ENCODE measurements at regions not wholly inside any gene's neighbourhood (a gene's known extent, or its start where the extent isn't known, plus 50 kb on each side); places are given as distances from the start of the nearest gene placed in this dataset.
"Not testable (repeated sequence)": the region's sequence is repeated elsewhere in the genome, so short reads cannot be mapped to it uniquely, and the experiment has no call there.

DNA sequence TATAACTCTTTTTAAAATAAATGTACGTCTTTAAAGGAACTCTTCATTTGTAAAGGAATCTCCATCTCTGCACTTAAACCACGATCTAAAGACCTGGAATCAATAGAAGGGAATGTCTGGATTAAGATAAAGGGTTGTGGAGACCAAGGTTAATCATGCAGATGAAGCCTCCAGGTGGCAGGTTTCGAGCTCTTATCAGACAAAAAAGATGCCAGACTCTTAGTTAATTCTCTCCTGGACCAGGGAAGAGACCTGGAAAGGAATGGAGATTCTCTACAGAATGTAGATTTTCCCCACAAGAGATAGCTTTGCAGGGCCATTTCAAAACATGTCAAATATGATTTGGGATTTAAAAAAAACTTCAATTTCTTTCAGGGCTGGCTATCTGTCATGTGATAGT lies 71.5 kb upstream of the SSTR4 start:
- no peaks in the 10 kb centered on the region for H3K27me3 ChIP-seq
- no peak for ATAC-seq
- no peak for DNase-seq
- no peaks in the 10 kb centered on the region for H3K4me1 ChIP-seq
- TF ChIP-seq, protein P1, sequence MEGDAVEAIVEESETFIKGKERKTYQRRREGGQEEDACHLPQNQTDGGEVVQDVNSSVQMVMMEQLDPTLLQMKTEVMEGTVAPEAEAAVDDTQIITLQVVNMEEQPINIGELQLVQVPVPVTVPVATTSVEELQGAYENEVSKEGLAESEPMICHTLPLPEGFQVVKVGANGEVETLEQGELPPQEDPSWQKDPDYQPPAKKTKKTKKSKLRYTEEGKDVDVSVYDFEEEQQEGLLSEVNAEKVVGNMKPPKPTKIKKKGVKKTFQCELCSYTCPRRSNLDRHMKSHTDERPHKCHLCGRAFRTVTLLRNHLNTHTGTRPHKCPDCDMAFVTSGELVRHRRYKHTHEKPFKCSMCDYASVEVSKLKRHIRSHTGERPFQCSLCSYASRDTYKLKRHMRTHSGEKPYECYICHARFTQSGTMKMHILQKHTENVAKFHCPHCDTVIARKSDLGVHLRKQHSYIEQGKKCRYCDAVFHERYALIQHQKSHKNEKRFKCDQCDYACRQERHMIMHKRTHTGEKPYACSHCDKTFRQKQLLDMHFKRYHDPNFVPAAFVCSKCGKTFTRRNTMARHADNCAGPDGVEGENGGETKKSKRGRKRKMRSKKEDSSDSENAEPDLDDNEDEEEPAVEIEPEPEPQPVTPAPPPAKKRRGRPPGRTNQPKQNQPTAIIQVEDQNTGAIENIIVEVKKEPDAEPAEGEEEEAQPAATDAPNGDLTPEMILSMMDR (IDR thresholded peaks at IDR 0.05): no peak
- no peaks in the 10 kb centered on the region for H3K9me3 ChIP-seq
- intact Hi-C loops (cut with DNase I): no loop called here
- H3K36me3 ChIP-seq: no peaks in the 10 kb centered on the region
- no peak overlapping the region for H3K27ac ChIP-seq
- no peak overlapping the region for H3K4me3 ChIP-seq

DNA sequence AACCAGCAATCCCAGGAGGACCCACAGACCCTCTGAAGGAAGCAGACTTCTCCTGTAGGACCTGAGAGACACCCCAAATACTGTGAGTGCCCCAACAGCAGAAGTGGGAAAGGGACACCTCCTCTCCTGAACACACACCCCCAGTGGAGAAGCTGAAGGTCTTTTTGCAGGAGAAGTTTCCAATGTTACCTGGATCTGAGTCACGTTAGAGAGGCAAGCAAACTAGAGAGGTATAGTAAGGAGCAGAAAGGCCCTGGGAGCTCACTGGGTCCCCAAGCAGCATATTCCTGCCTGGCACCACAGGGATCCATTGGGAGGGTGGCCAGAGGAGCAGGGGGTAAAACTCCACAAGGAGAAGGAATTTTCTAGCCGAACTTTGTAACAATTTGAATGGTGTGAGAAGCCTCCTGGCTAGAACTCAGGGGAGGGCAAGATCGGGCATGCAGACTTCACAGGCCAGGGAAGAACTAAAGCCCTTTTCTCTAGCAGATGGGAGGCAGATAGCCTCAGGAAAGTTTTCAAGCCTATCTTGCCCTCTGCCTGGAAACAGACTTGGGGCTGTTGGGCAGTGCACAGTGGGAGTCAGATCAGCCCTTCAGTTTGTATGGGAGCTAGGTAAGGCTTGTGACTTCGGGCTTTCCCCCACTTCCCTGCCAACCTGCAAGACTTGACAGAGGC lies 68.2 kb upstream of the SSTR4 start:
- Histone ChIP-seq H3K4me3 (no peak overlapping the region), H3K36me3 (no peaks in the 10 kb centered on the region), H3K27ac (no peak overlapping the region), H3K27me3 (no peaks in the 10 kb centered on the region), H3K9me3 (no peaks in the 10 kb centered on the region), H3K4me1 (no peaks in the 10 kb centered on the region)
- DNase-seq (no peak), ATAC-seq (no peak)
- intact Hi-C loops (cut with DNase I): no loop called here
- TF ChIP-seq, protein P1 (IDR thresholded peaks at IDR 0.05): no peak

DNA sequence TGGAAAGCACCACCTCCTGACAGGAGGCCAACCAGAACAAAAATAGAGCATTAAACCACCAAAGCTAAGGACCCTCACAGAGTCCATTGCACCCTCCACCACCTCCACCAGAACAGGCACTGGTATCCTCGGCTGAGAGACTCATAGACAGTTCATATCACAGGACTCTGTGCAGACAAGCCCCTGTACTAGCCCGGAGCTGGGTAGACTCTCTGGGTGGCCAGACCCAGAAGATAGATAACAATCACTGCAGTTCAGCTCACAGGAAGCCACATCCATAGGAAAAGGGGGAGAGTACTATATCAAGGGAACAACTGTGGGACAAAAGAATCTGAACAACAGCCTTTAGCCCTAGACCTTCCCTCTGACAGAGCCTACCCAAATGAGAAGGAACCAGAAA lies 67.4 kb upstream of the SSTR4 start:
- H3K4me3 ChIP-seq; H3K27ac ChIP-seq; intact Hi-C loops (cut with DNase I); DNase-seq; ATAC-seq; H3K36me3 ChIP-seq; H3K9me3 ChIP-seq; H3K27me3 ChIP-seq; H3K4me1 ChIP-seq: not testable (repeated sequence)

DNA sequence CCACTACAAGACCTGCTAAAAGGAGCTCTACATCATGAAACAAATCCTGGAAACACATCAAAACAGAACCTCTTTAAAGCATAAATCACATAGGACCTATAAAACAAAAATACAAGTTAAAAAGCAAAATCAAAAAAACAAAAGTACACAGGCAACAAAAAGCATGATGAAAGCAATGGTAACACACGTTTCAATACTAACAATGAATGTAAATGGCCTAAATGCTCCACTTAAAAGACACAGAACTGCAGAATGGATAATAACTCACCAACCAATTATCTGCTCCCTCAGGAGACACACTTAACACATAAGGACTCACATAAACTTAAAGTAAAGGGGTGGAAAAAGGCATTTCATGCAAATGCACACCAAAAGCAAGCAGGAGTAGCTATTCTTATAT lies 66.1 kb upstream of the SSTR4 start:
- H3K4me1 ChIP-seq; intact Hi-C loops (cut with DNase I); H3K4me3 ChIP-seq; DNase-seq; ATAC-seq; H3K9me3 ChIP-seq; H3K27me3 ChIP-seq; H3K36me3 ChIP-seq; H3K27ac ChIP-seq: not testable (repeated sequence)

DNA sequence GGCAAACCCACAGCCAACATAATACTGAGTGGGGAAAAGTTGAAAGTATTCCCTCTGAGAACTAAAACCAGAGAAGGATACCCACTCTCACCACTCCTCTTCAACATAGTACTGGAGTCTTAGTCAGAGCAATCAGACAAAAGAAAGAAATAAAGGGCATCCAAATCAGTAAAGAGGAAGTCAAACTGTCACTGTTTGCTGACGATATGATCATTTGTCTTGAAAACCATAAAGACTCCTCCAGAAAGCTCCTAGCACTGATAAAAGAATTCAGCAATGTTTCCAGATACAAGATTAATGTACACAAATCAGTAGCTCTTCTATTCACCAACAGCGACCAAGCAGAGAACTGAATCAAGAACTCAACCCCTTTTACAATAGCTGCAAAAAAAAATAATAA lies 64.0 kb upstream of the SSTR4 start:
- H3K36me3 ChIP-seq; H3K9me3 ChIP-seq; H3K27me3 ChIP-seq; H3K4me1 ChIP-seq; ATAC-seq; DNase-seq; H3K27ac ChIP-seq; intact Hi-C loops (cut with DNase I); H3K4me3 ChIP-seq: not testable (repeated sequence)

DNA sequence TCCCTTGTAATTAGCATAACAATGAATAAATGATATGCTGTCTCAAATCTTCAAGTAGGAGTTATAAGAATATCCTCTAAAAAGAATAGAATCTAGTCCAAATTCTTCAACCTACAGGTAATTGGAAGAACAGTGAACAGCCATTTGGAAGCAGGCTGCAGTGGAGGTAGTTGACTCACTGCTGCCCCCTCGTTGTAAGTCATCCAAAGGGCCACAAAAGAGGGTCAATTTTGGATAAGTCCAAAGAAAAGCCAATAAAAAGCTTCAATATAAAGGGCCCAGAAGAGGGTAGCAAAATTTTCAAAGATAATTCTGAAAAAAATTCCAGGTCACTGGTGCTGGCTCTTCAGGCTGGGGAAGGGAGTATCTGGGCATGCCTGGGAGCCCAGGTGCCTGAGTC lies 60.8 kb upstream of the SSTR4 start:
- Histone ChIP-seq H3K4me1 (peaks cover 7% of the 10 kb centered on the region), H3K9me3 (no peaks in the 10 kb centered on the region), H3K27ac (no peak overlapping the region), H3K36me3 (no peaks in the 10 kb centered on the region), H3K4me3 (no peak overlapping the region), H3K27me3 (no peaks in the 10 kb centered on the region)
- intact Hi-C loops (cut with DNase I): no loop called here
- TF ChIP-seq, protein P1 (IDR thresholded peaks at IDR 0.05): peak; percentile 41
- no peak for DNase-seq
- ATAC-seq: peak; percentile 47

DNA sequence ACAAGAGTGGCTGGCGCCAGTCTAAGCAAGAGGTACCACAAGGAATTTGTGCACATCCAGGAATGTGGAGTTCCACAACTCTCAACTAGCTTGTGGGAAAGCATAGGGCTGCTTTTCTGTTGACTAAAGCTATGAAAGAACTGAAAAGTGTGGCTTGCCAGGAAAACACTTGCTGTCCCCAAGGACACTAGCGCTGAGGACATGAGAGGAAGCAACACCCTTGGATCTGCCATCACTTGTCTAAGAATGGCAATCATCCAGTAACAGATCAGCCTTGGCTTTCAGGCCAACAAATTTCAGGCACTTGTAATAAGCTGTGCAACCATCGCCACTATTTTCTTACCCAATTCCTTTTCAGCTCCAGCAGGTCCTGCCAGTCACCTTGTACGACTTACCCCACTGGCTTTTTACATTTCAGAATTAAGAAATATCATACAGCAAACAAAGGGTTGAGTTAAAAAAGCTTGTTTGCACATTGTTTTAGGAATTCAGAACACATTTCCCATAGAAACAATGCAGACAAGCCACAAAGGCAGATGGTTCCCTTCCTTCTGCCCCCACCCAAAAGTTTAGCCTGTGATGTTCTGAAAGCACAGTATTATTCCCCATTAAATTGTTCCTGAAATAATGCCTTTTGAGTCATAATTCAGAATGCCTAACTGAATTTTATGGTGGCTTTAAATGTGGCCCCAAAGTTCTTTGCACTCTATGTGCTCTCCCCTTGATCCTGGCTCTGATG lies 57.9 kb upstream of the SSTR4 start:
- Histone ChIP-seq H3K36me3 (no peaks in the 10 kb centered on the region), H3K27ac (peak overlapping the region; percentile 7), H3K27me3 (no peaks in the 10 kb centered on the region), H3K4me3 (no peak overlapping the region), H3K4me1 (peaks cover 7% of the 10 kb centered on the region), H3K9me3 (no peaks in the 10 kb centered on the region)
- TF ChIP-seq, protein P1 (IDR thresholded peaks at IDR 0.05): no peak
- DNase-seq: no peak
- ATAC-seq: peak; percentile 73
- intact Hi-C loops (cut with DNase I): no loop called here
